Skeletal muscle cell (primary cell): ENCODE measurements at regions not wholly inside any gene's neighbourhood (a gene's known extent, or its start where the extent isn't known, plus 50 kb on each side); places are given as distances from the start of the nearest gene placed in this dataset.

ENCODE experiments used
- DNase-seq: peaks from one replicate; pipeline ENCODE4 v3.0.0-alpha.2; 2010; ENCODE audit warnings: low read depth
- H3K4me3 ChIP-seq: 2 replicates; pipeline ENCODE4 v1.5.1; 2011; ENCODE audit warnings: low read depth, mild to moderate bottlenecking, control low read depth, low read length, moderate library complexity

DNA sequence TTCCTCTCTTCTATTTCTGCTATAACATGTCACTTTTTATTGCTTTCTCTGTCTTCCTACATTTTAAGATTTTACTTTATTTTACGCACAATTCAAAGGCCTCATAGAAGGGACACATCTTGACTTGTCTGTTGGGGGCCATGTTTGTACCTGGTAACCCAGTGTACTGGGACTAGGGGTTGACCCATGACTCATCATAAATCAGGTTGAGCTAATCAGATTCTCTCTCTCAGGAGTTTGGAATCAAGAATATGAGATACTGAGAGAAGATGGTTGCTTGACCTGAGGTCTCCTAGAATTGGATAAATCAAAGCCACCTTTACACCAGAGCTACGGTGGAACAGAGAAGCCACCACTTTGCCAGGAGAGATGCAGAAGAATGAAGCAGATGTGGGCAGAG lies 153.0 kb downstream of the UXS1 start:
- no peak overlapping the region for H3K4me3 ChIP-seq
- no peak for DNase-seq

DNA sequence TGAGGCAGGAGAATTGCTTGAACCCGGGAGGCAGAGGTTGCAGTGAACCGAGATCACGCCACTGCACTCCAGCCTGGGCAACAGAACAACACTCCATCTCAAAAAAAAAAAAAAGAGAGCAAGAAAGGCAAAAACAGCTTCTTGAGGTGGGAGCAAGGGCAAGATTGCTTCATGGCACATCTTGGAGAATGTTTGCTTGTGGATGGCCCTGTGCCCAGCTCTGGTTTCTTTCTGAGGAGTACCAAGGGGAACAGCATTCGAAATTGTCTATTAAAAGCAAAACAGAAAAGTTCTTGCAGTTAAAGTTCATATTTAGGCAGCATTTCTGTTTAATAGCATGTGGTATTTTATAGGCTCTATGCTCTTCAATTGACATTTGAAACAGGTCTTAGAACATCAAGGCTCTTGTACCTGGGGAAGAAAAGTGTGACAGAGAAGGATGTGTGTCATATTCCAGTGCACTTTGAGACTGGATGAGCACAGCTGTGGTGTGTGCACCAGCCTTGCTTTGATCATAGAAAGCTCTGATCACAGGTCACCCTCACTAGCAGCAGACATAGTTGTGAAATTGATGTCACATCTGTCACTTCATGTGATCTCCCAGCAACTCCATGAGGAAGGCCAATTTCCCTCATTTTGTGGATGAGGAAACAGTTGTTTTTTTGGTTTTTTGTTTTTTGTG lies 154.3 kb downstream of the UXS1 start:
- H3K4me3 ChIP-seq, result no peak overlapping the region
- DNase-seq, result no peak

DNA sequence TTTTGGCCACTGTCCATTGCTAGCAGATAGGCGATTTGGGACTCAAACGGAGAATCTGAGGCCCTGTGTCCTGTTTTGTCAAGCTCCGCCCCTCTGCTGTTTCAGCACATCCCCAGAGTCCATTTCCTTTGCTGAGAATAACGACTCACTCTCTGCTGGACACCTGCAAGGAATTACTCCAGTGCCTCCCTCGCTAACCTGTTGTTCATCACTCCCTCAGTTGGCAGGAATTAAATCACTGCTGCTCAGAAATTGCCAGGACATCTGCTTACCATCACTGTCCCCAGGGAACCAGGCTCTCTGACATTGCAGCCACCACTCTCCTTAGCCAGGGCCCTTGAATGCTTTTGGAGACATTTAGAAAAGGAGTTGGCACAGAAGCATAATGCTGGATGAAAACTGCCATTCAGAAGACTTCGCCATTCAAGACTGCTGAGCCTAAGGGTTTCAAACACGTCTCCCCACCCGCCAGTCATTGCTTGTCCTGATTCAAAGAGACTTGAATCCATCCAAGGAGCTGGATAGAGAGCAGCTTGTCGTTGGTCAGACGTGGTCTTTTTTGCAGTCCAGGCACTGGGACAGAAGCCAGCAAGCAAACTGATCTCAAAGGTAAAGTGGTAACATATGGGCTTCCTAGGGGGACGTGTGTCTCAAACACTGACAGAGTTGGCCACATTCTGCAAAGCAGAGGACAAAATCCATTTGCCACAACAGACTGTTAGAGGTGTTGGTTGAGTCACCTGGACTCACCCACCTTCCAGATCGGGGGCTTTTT lies 155.3 kb downstream of the UXS1 start:
- DNase-seq, result no peak
- no peak overlapping the region for H3K4me3 ChIP-seq

DNA sequence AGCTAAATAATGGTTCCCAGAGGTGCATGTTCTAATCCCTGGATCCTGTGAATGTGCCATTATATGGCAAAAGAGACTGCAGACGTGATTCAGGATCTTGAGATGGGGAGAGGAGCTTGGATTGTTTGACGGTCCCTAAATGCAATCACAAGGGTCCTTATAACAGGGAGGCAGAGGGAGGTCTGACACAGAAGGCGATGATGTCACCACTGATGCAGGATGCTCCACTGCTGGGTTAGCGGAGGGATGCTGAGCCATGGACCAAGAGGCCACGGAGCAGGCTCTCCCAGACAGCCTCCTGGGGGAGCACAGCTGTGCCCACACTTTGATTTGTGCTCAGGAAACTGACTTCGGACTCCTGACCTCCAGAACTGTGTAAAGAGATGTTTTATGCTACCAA lies 156.2 kb downstream of the UXS1 start:
- H3K4me3 ChIP-seq, result no peak overlapping the region
- DNase-seq, result no peak

DNA sequence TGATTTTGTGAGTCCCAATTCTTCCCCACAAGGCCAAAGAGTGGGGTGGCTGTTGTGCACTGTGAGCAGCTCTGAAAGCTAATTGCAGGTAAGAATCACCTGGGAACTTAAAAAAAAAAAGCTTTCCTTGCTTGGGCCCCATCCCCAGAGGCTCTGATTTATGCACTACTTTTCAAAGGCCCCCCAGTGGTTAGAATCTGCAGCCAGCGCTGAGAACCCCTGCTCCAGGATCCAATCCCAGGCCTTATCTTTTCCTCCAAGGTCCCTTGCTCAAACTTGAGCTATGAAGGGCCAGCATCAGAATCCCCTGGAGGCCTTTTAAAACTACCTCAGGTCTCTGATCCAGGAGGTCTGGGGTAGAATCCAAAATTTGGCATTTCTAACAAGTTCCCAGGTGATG lies 156.8 kb downstream of the UXS1 start:
- no peak for DNase-seq
- H3K4me3 ChIP-seq, result no peak overlapping the region

DNA sequence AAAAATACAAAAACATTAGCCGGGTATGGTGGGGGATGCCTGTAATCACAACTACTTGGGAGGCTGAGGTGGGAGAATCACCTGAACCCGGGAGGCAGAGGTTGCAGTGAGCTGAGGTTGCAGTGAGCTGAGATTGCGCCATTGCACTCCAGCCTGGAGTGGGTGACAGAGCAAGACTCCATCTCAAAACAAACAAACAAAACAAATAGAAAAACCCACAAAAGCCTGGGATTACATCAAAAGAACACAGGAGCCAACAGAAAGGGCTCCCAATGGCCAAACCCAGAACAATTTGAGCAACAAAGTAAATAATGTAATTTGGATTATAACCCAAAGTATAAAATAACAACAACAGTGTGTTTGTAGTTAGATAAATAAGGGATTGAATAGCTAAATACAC lies 159.8 kb downstream of the UXS1 start:
- no peak overlapping the region for H3K4me3 ChIP-seq
- DNase-seq, result no peak

DNA sequence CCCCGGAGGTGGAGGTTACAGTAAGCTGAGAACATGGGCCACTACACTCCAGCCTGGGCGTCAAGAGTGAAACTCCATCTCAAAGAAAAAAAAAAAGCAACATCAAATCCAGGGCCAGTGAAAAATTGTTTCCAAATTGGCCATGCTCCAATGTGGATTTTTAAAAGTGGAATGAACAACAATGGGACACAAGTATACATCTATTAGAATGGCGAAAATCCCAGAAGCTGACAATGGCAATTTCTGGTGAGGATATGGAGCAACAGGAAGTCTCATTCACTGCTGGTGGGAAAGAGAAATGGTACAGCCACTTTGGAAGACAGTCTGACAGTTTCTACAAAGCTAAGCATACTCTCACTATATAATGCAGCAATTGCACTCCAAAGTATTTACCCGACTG lies 161.4 kb downstream of the UXS1 start:
- no peak overlapping the region for H3K4me3 ChIP-seq
- no peak for DNase-seq

DNA sequence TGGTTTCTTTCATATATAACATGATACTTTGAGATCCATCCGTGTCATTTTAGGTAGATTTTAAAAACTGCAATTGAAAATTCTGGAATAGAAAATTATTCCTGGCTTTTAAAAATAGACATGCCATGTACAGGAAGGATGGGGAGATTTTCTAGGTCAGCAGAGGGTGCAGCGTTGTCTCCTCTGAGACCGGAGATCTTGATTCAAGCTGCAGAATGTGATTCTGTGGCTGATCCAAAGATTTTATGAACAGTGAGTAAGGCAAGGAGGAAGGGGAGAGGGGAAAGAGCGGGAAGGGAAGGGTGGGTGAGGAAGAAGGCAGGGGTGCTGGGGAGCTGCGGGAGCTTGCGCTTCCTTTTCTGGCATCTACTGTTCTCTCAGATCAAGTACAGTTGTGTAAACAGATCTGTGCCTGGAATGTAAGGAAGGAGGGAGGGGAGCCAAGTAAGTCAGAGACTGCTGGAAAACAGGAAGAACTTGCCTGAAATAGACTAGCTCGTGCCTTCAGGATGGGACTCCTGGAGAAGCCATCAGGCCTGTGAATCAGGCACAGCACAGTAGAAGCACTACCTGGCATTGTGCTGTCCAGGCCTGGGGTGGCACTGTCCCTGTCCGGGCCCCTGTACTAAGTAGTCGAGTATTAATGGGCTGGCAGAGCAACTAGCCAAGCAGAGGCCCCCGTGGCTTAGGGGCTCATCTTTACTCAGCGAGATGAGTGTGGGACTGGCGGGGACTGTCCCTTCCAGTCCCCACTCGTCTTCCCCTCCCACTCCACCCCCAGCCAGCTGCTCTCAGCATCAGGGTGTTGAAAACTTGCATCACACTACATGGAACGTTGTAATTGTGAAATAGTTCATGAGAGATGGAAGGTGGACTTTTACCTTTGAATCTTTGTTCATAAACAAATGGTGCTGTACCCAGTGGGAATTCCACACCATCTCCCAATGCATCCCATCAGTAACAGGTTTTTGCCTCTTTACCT lies 163.5 kb downstream of the UXS1 start:
- no peak overlapping the region for H3K4me3 ChIP-seq
- peak; percentile 85 for DNase-seq

DNA sequence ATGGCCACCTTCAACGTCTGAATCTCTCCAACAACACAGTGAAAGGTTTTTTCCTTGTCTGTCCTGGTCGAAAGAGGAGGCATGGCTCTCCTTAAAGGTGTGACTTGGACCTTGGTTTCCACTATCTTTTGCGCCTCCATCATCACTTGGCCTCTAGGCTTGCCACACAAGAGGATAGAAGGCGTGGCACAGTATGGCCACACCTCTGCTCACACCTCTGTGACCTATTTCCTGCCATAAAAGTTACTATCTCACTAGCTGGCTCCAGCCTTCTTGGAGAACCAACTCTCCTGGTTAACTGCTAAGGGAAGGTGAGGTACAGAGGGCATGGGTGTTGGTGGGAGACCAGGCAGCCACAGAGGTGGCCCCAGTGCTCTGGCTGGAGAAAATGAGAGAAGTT lies 165.9 kb downstream of the UXS1 start:
- no peak overlapping the region for H3K4me3 ChIP-seq
- DNase-seq, result no peak

DNA sequence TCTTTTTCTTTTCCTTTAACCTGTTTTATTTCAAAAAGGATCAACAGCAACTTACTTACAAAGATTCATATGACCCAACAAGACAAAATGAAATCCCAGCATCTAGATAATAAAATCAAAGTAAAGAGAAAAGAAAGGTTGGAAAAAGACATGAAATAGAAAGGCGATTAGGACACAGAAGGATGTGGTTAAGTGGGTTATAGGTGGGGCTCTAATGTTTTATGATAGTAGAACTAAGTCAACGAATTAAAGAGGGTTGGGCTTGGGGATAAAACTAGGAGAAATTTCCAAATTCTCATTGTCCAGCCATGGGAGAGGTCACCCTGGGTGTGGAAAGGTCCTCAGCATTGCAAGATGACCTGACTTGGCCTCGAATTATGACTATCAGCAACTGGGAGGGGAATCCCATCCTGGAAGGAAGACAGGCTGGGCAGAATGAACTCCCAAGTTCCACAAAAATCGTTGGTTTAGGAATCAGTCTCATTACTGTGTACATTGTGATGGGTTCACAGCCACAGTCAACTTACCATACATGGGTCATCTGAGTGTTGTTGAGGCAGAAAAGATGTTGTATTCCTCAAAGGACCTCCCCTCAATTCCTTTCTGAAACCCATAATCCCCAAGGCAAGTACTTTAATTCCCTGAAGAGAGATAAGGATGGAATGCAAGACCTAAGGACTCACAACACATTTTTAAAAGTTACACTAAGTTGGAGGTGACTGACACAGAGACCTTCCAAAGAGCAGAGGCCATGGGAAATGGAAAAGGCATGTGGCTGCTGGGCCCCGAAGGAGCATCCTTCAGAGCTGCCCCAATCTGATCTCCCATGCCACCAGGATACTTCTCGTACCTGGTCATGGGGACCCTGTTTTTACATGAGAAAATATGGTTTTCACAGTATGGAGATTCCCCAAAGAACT lies 167.6 kb downstream of the UXS1 start:
- no peak for DNase-seq
- no peak overlapping the region for H3K4me3 ChIP-seq

DNA sequence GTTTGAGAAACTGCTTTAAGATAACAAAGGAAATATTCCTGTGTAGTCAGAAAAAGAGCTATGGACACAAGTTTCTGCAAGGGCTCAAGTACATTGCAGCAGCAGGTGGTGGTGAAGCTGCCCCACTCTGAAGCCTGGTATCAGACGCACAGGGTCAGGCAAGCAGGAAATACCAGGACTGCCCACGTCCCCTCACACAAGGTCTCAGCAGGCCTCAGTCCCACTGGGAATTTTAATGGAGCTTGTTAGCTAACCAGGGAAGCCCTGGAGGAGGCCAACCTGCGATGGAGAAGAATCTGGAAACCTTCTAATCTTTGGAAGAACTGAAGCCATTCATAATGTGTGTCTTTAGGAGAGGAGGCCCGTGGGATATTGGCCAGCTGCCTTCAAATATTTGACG lies 168.3 kb downstream of the UXS1 start:
- H3K4me3 ChIP-seq, result no peak overlapping the region
- DNase-seq, result no peak

DNA sequence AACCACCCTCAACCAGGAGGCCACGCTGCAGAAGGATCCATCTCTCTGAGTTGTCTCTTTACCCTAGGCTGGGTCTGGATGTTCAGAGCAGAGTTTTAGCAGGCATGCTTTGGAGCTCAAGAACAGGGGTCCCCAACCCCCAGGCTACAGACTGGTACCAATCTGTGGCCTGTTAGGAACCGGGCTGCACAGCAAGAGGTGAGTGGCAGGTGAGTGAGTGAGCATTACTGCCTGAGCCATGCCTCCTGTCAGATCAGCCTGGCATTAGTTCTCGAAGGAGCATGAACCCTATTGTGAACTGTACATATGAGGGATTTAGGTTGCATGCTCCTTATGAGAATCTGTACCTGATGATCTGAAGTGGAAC lies 172.5 kb downstream of the UXS1 start:
- H3K4me3 ChIP-seq, result no peak overlapping the region
- DNase-seq, result no peak

DNA sequence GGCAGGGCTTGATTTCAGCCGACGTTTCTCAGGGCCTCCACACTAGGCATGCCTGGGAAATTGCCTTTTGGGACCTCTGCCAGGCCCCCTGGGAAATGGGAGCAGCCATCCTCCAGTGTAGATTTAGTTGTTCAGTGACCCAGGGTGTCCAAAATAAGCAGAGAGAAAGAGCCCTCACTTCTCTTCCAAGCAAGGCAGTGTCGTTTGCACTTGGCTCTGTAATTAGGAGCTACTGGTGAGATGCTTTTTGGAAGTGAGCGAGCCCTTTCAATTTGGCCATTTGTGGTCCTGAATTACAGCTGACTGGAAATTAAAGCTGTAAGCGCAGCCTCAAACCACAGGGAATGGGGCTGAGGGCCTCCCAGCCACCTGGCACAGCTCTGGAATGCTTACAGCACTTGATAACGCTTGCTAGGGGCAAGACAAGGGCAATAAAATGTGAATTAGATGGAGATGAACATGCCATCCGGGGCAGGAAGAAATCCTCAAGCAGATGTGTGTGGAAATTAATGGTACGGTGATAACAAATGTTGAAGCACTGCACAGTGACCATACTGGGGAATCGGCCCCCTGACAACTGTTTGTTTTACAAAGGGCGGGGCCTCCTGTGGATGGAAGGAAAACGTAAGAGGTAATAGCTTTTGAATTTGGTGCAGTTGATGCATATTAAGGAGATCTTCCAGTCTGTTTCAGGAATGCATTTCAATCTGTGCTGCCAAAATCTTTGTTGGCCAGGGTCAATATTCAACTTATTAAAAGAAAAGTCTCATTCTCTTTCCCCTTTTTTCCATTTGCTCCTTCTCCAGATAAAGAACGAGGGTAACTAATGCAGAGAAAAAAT lies 173.1 kb downstream of the UXS1 start:
- DNase-seq, result no peak
- no peak overlapping the region for H3K4me3 ChIP-seq

DNA sequence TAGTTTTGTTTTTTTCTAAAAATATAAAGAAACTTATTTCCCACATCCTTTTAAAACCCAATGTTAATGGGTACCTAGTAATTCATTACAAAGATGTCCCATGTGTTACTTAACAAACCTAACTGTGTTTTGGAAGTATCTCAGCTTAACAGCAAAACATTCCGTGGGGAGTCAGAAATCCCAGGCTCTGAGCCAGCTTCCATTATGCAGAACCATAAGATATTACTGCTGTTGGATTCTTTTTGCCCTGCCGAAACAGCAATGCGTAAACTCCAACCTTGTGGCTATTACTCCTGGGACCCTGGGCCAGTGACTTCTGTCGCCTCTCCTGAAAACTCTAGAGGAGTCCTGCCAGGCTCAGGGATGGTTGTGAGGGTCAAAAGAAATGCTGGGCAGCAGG lies 174.1 kb downstream of the UXS1 start:
- H3K4me3 ChIP-seq, result no peak overlapping the region
- DNase-seq, result no peak

DNA sequence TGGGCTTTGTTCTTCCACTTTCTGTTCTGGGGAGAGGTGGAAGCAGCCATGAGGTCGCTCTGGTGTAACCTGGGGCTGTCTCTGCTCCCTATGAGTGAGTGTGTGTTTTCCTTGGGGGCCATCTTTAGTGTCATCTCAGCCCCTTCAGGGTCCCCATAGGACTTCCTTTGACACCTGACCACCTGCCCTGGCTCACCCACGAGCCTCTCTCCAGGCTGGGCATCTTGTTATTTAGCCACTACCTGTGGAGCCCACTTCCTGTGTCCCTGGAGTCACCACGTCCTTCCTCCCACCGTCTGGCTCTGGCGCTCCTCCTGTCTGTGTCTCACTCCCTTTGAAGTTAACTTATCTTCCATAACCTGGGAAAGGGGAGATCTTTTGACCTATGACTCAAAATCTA lies 176.0 kb downstream of the UXS1 start:
- DNase-seq, result no peak
- no peak overlapping the region for H3K4me3 ChIP-seq

DNA sequence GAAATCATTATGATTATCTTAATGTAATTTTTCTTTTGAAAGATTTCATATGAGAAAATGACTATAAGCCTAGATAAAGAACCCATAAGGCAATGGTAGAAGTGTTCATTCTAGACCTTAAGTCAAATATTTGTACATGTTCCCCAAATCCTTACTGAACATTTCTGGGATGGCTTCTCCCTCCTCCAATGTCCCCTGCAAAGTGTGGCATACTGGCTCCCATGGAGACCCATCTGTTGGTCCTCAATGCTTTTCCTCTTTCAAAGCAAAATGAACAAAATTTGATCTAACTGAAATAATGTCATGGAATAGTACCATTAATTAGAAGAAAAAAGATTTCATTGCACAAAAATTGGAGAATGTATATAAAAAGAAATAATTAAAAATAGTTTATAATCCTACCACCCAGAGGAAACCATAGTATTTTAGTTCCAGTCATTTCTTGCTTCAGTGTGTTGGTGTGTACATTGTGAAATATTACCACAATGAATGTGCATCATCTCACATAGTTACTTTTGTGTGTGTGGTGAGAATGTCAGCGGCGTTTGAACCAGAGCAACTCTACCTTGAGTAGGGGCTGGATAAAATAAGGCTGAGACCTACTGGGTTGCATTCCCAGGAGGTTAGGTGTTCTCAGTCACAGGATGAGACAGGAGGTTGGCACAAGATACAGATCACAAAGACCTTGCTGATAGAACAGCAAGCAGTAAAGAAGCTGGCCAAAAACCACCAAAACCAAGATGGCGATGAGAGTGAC lies 181.3 kb downstream of the UXS1 start:
- no peak overlapping the region for H3K4me3 ChIP-seq
- no peak for DNase-seq

DNA sequence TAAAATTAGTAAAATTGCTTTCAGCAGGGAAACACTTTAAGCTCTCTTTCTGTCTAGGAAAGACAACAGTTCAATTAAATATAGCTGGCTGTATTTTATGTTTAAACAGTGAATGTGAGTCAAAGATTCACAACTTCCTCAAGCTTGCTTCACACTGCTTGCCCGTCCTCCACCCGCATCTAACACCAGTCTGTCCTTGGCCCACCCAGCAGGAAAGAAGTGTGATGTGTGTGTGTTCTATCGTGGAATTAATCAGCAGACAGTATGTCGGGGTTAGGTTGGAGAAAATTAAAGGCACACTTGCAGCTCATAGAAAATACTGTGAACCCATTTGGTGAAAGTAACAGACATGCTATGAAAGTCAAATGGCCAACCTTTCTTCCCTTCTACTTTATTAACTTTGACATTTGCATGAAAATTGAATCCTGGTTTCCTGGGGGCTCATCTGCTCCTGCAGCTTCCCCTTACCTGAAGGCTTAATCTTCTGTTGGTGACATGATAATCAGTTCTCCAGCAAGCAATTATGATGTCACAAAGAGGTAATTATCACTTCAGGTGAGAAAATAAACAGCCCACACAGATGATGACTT lies 182.0 kb downstream of the UXS1 start:
- H3K4me3 ChIP-seq, result no peak overlapping the region
- no peak for DNase-seq
